Stimulated activated naive CD4-positive, alpha-beta T cell (primary cell): ENCODE measurements at regions not wholly inside any gene's neighbourhood (a gene's known extent, or its start where the extent isn't known, plus 50 kb on each side); places are given as distances from the start of the nearest gene placed in this dataset.
"Not testable (repeated sequence)": the region's sequence is repeated elsewhere in the genome, so short reads cannot be mapped to it uniquely, and the experiment has no call there.

Experiments
- DNase-seq, 6 experiments: peaks; one replicate each; lab custom pipeline; 2025; lab: John Stamatoyannopoulos, UW

GRCh38 chr9:124084087-124084486, 72.5 kb downstream of the LHX2 start:
- DNase-seq, result no peak

- no peak for DNase-seq
Observed at GRCh38 chr9:124087226-124087625, 75.7 kb downstream of the LHX2 start.

GRCh38 chr9:124088476-124088837, 76.9 kb downstream of the LHX2 start:
- no peak for DNase-seq

GRCh38 chr9:124089631-124090488, 78.3 kb downstream of the LHX2 start:
- not testable (repeated sequence) for DNase-seq

GRCh38 chr9:124098141-124098905, 86.8 kb downstream of the LHX2 start:
- no peak for DNase-seq

- DNase-seq, result no peak
Observed at GRCh38 chr9:124099860-124100259, 88.3 kb downstream of the LHX2 start.

GRCh38 chr9:124101215-124101968, 89.8 kb downstream of the LHX2 start:
- DNase-seq, result no peak

- DNase-seq, result no peak
Observed at GRCh38 chr9:124101969-124102345, 90.4 kb downstream of the LHX2 start.

- DNase-seq, result no peak
Observed at GRCh38 chr9:124102363-124102762, 90.8 kb downstream of the LHX2 start.

GRCh38 chr9:124105266-124105665, 93.7 kb downstream of the LHX2 start:
- DNase-seq, result no peak

- DNase-seq, result no peak
Observed at GRCh38 chr9:124108216-124108615, 96.6 kb downstream of the LHX2 start.

- peak in 3 of 6 experiments; percentile 1 to 9 (median 4) for DNase-seq
Observed at GRCh38 chr9:124110307-124110915, 98.8 kb downstream of the LHX2 start.

GRCh38 chr9:124116683-124117363, 105.3 kb downstream of the LHX2 start:
- no peak for DNase-seq

- DNase-seq, result no peak
Observed at GRCh38 chr9:124118894-124119293, 107.3 kb downstream of the LHX2 start.

- no peak for DNase-seq
Observed at GRCh38 chr9:124120272-124120671, 108.7 kb downstream of the LHX2 start.

- DNase-seq, result no peak
Observed at GRCh38 chr9:124121725-124122124, 110.2 kb downstream of the LHX2 start.

- DNase-seq, result no peak
Observed at GRCh38 chr9:124122321-124122720, 110.8 kb downstream of the LHX2 start.

GRCh38 chr9:124122813-124123462, 111.4 kb downstream of the LHX2 start:
- DNase-seq, result no peak

GRCh38 chr9:124123621-124124020, 112.1 kb downstream of the LHX2 start:
- DNase-seq, result not testable (repeated sequence)

GRCh38 chr9:124124729-124125650, 113.4 kb downstream of the LHX2 start:
- DNase-seq, result no peak
